HL-60 (cell line): ENCODE measurements at regions not wholly inside any gene's neighbourhood (a gene's known extent, or its start where the extent isn't known, plus 50 kb on each side); places are given as distances from the start of the nearest gene placed in this dataset.

ENCODE experiments used
- DNase-seq, 2 experiments: peaks; one replicate each; pipeline ENCODE4 v3.0.0-alpha.2; 2010 to 2020; ENCODE audit warnings: low read depth in 1 of 2, low spot score in 1 of 2
- H3K27ac ChIP-seq: fragments of 250-450 bp; sonication (Bioruptor Pico); replicated peaks from 2 replicates; pipeline ENCODE4 v1.5.1; 2020; ENCODE audit warnings: mild to moderate bottlenecking, moderate library complexity
- H3K27me3 ChIP-seq: fragments of 250-450 bp; sonication (Bioruptor Pico); 2 replicates; pipeline ENCODE4 v1.5.1; 2021; ENCODE audit warnings: mild to moderate bottlenecking, moderate library complexity; ENCODE audit not compliant: insufficient read depth, poor library complexity, severe bottlenecking
- H3K4me3 ChIP-seq: replicated peaks from 2 replicates; pipeline ENCODE4 v1.5.1; 2011; ENCODE audit warnings: mild to moderate bottlenecking, control low read depth, low read length; ENCODE audit not compliant: insufficient read depth
- CTCF ChIP-seq: IDR thresholded peaks from one replicate; pipeline ENCODE4 v1.5.1; 2011; ENCODE audit warnings: low read length, control low read depth, inconsistent platforms; ENCODE audit not compliant: insufficient read depth
- GABPA ChIP-seq: IDR thresholded peaks from 2 replicates; pipeline ENCODE4 v1.6.1; 2012; ENCODE audit warnings: low read depth
- POLR2AphosphoS5 ChIP-seq: IDR thresholded peaks from 2 replicates; pipeline ENCODE4 v1.6.1; 2012; ENCODE audit warnings: low read depth
- REST ChIP-seq: IDR thresholded peaks from 2 replicates; pipeline ENCODE4 v1.6.1; 2012; ENCODE audit warnings: low read depth; ENCODE audit not compliant: insufficient replicate concordance
- SPI1 ChIP-seq: IDR thresholded peaks from 2 replicates; pipeline ENCODE4 v1.6.1; 2012; ENCODE audit warnings: low read depth, mild to moderate bottlenecking, borderline replicate concordance

- H3K4me3 ChIP-seq = no peak overlapping the region
- no peaks in the 10 kb centered on the region for H3K27me3 ChIP-seq
- TF ChIP-seq GABPA = no peak
- no peak for TF ChIP-seq REST
- no peak for TF ChIP-seq CTCF
- TF ChIP-seq SPI1 = no peak
- no peak for TF ChIP-seq POLR2AphosphoS5
- DNase-seq = no peak
- H3K27ac ChIP-seq = no peak overlapping the region
Observed at GRCh38 chr10:36872702-36873393, 252.6 kb upstream of the ANKRD30A start.

- H3K27ac ChIP-seq = no peak overlapping the region
- DNase-seq = no peak
- TF ChIP-seq SPI1 = no peak
- no peak for TF ChIP-seq REST
- no peak for TF ChIP-seq GABPA
- TF ChIP-seq POLR2AphosphoS5 = no peak
- TF ChIP-seq CTCF = no peak
Observed at GRCh38 chr10:36840788-36841187, 284.6 kb upstream of the ANKRD30A start.

GRCh38 chr10:36837416-36837815, 288.0 kb upstream of the ANKRD30A start:
- Histone ChIP-seq H3K27ac (no peak overlapping the region), H3K27me3 (no peaks in the 10 kb centered on the region), H3K4me3 (no peak overlapping the region)
- DNase-seq = no peak
- no peak for TF ChIP-seq SPI1
- no peak for TF ChIP-seq POLR2AphosphoS5
- TF ChIP-seq GABPA = no peak
- TF ChIP-seq REST = no peak
- TF ChIP-seq CTCF = no peak

More at GRCh38 chr10:36840788-36841187, 284.6 kb upstream of the ANKRD30A start:
- Histone ChIP-seq H3K27me3 (no peaks in the 10 kb centered on the region), H3K4me3 (no peak overlapping the region)
